Kidney epithelial cell (primary cell): ENCODE measurements at regions not wholly inside any gene's neighbourhood (a gene's known extent, or its start where the extent isn't known, plus 50 kb on each side); places are given as distances from the start of the nearest gene placed in this dataset.

Source experiments
- DNase-seq: peaks from one replicate; pipeline ENCODE4 v3.0.0-alpha.2; 2010; ENCODE audit warnings: low read depth
- H3K27me3 ChIP-seq: 2 replicates; pipeline ENCODE4 v1.6.0; 2011; ENCODE audit warnings: low read length; ENCODE audit not compliant: control insufficient read depth, insufficient read depth
- H3K36me3 ChIP-seq: 2 replicates; pipeline ENCODE4 v1.5.1; 2011; ENCODE audit warnings: low read length; ENCODE audit not compliant: control insufficient read depth, insufficient read depth
- H3K4me3 ChIP-seq: 2 replicates; pipeline ENCODE4 v1.5.1; 2011; ENCODE audit warnings: low read depth, mild to moderate bottlenecking, control low read depth, low read length
- TF ChIP-seq, protein P1 (sequence below): IDR thresholded peaks from 2 replicates; pipeline ENCODE4 v1.5.1; 2011; ENCODE audit warnings: mild to moderate bottlenecking, moderate library complexity, low read length, control low read depth, inconsistent platforms; ENCODE audit not compliant: insufficient read depth, poor library complexity, severe bottlenecking

DNA sequence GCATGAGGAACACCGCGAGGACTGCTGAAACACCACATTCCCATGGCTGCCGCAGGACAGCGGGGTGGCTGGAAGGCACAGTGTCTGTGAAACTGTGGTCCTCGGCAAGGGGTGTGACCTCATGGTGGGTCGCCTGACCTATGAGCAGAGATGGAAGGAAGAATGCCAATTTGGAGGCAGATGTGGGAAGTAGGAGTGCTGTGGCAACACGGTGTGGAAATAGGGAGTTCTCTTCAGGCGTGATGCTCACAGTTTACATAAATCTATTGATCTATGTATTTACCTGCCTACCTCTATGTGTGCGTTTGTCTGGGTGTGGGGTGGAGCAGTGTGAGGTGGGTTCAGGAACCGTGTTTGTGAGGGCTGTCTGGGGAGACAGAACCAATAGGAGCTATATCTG, 62.3 kb upstream of the LSM6 start:
- TF ChIP-seq, protein P1, sequence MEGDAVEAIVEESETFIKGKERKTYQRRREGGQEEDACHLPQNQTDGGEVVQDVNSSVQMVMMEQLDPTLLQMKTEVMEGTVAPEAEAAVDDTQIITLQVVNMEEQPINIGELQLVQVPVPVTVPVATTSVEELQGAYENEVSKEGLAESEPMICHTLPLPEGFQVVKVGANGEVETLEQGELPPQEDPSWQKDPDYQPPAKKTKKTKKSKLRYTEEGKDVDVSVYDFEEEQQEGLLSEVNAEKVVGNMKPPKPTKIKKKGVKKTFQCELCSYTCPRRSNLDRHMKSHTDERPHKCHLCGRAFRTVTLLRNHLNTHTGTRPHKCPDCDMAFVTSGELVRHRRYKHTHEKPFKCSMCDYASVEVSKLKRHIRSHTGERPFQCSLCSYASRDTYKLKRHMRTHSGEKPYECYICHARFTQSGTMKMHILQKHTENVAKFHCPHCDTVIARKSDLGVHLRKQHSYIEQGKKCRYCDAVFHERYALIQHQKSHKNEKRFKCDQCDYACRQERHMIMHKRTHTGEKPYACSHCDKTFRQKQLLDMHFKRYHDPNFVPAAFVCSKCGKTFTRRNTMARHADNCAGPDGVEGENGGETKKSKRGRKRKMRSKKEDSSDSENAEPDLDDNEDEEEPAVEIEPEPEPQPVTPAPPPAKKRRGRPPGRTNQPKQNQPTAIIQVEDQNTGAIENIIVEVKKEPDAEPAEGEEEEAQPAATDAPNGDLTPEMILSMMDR = no peak
- Histone ChIP-seq H3K27me3 (no peaks in the 10 kb centered on the region), H3K4me3 (no peak overlapping the region), H3K36me3 (no peaks in the 10 kb centered on the region)
- no peak for DNase-seq

DNA sequence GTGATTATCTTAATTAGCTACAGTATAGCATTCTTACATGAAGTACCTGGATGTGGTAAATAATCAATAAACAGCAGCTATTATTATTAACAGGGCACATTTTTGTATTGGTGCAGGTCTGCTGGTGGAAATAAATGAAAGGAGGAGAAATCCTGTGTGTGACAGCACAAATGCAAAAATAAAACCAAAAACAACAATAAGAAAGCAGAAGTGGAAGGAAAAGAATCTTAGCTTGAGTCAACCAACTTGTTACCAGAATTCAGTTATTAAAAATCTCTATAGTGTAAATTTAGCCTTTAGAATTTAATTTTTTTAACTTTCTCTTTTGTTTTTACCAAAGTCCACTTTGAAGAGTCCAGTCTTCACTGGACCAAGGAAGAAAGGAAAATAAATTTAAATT, 63.1 kb upstream of the LSM6 start:
- TF ChIP-seq, protein P1 = no peak
- Histone ChIP-seq H3K4me3 (no peak overlapping the region), H3K36me3 (no peaks in the 10 kb centered on the region), H3K27me3 (no peaks in the 10 kb centered on the region)
- no peak for DNase-seq

DNA sequence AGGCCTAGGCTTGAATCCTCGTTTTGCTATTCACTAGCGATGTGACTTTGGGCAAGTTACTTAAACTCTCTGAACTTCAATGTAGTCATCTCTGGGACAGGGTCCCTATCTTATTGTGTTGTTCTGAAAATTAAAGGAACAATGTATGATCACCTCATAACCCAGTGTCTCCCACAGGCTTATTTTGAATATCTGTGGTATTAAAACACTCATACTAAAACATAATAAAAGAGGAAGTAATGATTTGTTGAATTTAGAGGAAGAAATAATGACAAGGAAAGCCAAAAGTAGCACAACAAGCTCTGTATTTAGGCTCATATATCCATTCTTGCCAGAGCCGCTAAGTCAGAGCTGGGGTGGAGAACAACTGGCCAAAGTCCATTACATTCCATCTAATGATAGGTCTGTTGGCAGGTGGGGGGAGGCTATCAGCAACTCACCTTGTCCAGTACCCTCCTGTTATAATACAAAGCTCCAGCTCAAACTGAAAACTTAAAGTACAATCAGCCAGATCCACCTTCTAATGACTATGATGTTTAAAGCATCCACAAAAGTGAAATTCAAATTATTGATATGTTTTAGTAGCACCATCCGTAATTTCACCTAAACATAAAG, 64.5 kb upstream of the LSM6 start:
- TF ChIP-seq, protein P1 = no peak
- no peak for DNase-seq
- Histone ChIP-seq H3K27me3 (no peaks in the 10 kb centered on the region), H3K4me3 (no peak overlapping the region), H3K36me3 (no peaks in the 10 kb centered on the region)

DNA sequence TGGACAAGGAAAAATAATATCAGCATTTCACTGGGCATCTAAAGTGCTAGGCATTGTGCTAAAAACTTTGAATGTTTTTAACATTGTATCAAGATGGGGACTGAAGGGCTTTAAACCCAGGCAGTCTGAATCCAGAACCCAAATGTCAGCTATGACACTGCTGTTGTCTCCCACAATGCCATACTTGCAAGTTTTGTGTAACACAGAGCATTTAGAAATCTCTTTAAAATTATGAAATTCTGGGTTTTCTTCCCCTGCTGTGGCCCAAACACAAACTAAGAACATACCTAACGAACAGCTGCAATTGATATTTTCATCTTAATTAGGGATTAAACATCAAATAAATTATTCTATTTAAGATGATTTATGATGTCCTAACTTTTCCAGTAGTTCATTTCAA, 66.8 kb upstream of the LSM6 start:
- no peaks in the 10 kb centered on the region for H3K27me3 ChIP-seq
- TF ChIP-seq, protein P1 = no peak
- DNase-seq = no peak
- no peaks in the 10 kb centered on the region for H3K36me3 ChIP-seq
- H3K4me3 ChIP-seq = no peak overlapping the region

DNA sequence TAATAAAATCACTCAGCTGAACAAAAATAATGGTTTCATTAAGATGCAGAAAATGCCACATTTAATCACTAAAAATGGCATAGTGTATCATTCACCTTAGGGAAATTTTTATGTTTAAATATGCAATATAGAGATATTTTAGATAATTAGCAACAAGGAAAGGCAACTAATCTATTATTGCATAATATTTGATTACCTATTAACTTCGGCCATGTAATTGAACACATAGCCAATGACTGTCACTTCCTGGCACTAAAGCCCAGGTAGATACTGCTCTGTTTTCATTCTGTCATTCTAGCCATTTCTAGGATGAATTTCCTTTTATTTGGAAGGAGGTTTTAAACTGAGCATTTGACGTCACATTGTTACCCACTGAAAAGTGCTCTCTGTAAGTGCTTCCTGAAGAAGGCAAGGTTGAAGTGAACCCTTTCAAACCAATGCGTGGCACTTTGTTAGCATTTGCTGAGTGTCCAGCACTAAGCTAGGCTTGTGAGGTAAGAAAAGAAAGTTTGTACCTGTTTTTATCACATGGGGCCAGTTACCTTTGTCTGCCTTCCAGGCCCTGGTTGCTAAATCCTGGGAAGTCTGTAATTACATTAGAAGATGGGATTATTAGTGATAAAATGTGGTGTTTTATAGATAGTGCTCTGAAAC, 67.8 kb upstream of the LSM6 start:
- Histone ChIP-seq H3K27me3 (no peaks in the 10 kb centered on the region), H3K36me3 (no peaks in the 10 kb centered on the region), H3K4me3 (no peak overlapping the region)
- TF ChIP-seq, protein P1 = no peak
- DNase-seq = no peak

DNA sequence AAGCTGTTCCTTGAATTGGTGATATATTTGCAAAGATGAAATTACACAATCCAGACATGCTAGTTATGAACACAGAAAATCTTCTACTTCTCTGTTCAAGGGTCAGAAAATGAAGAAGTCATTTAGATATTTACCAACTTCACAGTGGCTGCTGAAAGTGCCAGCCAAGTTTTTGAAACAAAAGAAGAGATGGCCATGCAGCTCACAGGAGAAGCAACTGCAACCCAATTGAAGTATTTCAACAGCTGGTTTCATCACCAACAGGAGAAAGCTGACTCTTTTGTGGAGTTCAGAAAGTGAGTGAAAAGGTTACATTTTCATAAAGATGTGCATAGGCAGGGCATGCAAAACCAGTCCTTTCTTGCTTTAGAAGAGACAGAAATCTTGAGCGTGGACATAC, 70.1 kb upstream of the LSM6 start:
- TF ChIP-seq, protein P1 = no peak
- Histone ChIP-seq H3K36me3 (no peaks in the 10 kb centered on the region), H3K27me3 (no peaks in the 10 kb centered on the region), H3K4me3 (no peak overlapping the region)
- no peak for DNase-seq
